ENCODE measurements at regions not wholly inside any gene's neighbourhood (a gene's known extent, or its start where the extent isn't known, plus 50 kb on each side); places are given as distances from the start of the nearest gene placed in this dataset.
"Not testable (repeated sequence)": the region's sequence is repeated elsewhere in the genome, so short reads cannot be mapped to it uniquely, and the experiment has no call there.

- no peak for DNase-seq
Measured at GRCh38 chr12:61531195-61531594, 729.0 kb upstream of the USP15 start.

GRCh38 chr12:61536117-61536516, 724.1 kb upstream of the USP15 start:
- no peak for DNase-seq

- DNase-seq: no peak
Measured at GRCh38 chr12:61536525-61536924, 723.7 kb upstream of the USP15 start.

GRCh38 chr12:61538951-61539350, 721.3 kb upstream of the USP15 start:
- DNase-seq: no peak

- DNase-seq: no peak
Measured at GRCh38 chr12:61542551-61542950, 717.7 kb upstream of the USP15 start.

- no peak for DNase-seq
Measured at GRCh38 chr12:61546296-61546695, 713.9 kb upstream of the USP15 start.

- DNase-seq: no peak
Measured at GRCh38 chr12:61553091-61553490, 707.1 kb upstream of the USP15 start.

GRCh38 chr12:61554268-61555008, 705.8 kb upstream of the USP15 start:
- DNase-seq: no peak

- no peak for DNase-seq
Measured at GRCh38 chr12:61563665-61564450, 696.3 kb upstream of the USP15 start.

GRCh38 chr12:61564466-61564865, 695.7 kb upstream of the USP15 start:
- DNase-seq: no peak

- DNase-seq: no peak
Measured at GRCh38 chr12:61566183-61566582, 694.0 kb upstream of the USP15 start.

GRCh38 chr12:61574339-61574738, 685.9 kb upstream of the USP15 start:
- no peak for DNase-seq

GRCh38 chr12:61584943-61585342, 675.3 kb upstream of the USP15 start:
- DNase-seq: no peak

GRCh38 chr12:61590864-61591263, 669.3 kb upstream of the USP15 start:
- not testable (repeated sequence) for DNase-seq

- DNase-seq: no peak
Measured at GRCh38 chr12:61610143-61610542, 650.1 kb upstream of the USP15 start.

- no peak for DNase-seq
Measured at GRCh38 chr12:61629702-61630101, 630.5 kb upstream of the USP15 start.

- DNase-seq: no peak
Measured at GRCh38 chr12:61646639-61647038, 613.6 kb upstream of the USP15 start.

GRCh38 chr12:61647566-61647965, 612.6 kb upstream of the USP15 start:
- DNase-seq: no peak

GRCh38 chr12:61652265-61652664, 607.9 kb upstream of the USP15 start:
- DNase-seq: no peak

GRCh38 chr12:61654698-61655097, 605.5 kb upstream of the USP15 start:
- DNase-seq: no peak

- DNase-seq: no peak
Measured at GRCh38 chr12:61655241-61655640, 605.0 kb upstream of the USP15 start.

GRCh38 chr12:61667676-61668075, 592.5 kb upstream of the USP15 start:
- DNase-seq: no peak

- no peak for DNase-seq
Measured at GRCh38 chr12:61676520-61676919, 583.7 kb upstream of the USP15 start.

GRCh38 chr12:61687407-61687806, 572.8 kb upstream of the USP15 start:
- DNase-seq: no peak

- DNase-seq: no peak
Measured at GRCh38 chr12:61694214-61694613, 566.0 kb upstream of the USP15 start.

All from NCI-H187 treated with DMSO at 0.1 percent for 48 hours (cell line).